Activated naive CD4-positive, alpha-beta T cell treated with Interleukin-2 at 50 U/mL for 16 hours (primary cell): ENCODE measurements at regions not wholly inside any gene's neighbourhood (a gene's known extent, or its start where the extent isn't known, plus 50 kb on each side); places are given as distances from the start of the nearest gene placed in this dataset.
"Not testable (repeated sequence)": the region's sequence is repeated elsewhere in the genome, so short reads cannot be mapped to it uniquely, and the experiment has no call there.

Experiments used
- DNase-seq: peaks from one replicate; pipeline ENCODE4 v3.0.0-alpha.2; 2020

DNA sequence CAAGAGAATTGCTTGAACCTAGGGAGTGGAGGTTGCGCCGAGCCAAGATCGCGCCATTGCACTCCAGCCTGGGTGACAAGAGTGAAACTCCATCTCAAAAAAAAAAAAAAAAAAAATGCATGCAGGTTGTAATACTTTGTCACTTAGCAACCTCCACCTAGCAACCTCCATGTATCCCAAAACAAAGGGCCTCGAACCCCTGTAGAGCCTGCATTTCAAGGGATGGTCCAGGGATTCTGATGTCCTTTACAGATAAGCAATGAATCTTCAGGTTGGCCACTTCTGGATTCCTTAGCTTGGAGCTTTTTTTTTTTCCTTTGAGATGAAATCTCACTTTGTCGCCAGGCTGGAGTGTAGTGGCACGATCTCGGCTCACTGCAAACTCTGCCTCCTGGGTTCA, 1211.0 kb downstream of the TYW1 start:
- no peak for DNase-seq

DNA sequence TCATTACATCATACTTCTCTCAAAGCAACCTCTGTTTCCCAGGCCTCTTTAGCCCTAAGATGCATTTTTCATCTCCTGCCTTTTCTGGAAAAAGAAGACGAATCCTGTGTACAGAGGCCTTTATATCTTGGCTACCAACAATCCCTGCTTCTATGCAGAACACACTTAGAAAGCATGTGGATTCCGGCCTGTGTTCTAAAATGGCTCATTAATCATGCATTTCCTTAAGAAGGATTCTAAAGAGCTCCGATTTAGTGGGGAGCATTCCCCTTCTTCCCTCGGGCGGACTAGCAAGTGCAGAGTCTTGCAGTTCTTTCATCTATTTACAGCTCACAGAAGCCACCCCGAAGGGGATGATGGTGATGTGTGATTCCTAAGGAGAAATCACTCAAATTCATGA, 1212.9 kb downstream of the TYW1 start:
- no peak for DNase-seq

DNA sequence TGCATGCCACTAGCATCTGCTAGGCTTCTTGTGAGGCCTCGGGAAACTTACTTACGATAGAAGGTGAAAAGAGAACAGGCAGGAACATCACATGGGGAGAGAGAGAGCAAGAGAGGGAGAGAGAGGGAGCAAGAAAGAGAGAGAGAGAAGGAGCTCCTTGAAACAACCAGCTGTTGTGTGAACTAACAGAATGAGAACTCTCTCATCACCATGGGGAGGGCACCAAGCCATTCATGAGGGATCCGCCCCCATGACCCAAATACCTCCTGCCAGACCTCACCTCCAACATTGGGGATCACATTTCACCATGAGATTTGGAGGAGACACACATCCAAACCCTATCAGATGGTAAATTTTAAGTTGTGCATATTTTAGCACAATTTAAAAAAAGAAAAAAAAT, 1217.2 kb downstream of the TYW1 start:
- DNase-seq = no peak

DNA sequence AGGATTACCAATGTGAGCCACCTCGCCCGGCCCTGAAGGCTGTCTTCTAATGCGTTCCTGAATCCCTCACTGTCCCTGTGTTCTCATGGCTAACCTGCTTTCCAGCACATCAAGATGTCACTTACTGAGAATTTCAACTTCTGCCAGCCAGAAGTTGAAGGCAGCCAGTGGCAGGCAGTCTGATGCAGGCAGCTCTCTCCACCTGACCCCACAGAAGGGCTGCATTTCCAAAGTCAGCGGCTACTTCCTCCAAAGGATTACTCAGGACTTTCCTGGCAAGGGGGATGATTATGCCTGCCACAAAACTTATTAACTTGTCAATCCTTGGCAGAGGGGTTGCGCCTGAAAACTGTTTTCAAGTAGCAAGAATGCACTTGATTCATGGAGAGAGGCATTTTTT, 1219.4 kb downstream of the TYW1 start:
- no peak for DNase-seq

DNA sequence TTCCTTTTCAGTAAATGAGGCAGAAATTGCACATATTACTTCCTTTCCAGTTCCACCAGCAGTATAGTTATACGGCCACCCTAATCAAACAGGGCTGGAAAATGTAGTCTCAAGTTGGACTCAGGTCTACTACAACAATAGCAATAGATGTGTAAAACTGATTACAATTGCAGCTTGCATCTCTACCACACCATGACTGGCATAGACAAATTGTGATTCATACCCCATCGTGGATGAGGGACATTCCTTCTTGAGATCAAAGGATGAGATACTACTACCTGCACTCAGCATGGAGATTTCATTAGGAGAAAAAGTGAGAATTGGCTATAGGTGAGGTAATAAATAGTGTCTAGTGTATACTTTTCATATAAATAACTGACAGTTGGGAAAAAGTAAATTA, 1220.8 kb downstream of the TYW1 start:
- DNase-seq = no peak

DNA sequence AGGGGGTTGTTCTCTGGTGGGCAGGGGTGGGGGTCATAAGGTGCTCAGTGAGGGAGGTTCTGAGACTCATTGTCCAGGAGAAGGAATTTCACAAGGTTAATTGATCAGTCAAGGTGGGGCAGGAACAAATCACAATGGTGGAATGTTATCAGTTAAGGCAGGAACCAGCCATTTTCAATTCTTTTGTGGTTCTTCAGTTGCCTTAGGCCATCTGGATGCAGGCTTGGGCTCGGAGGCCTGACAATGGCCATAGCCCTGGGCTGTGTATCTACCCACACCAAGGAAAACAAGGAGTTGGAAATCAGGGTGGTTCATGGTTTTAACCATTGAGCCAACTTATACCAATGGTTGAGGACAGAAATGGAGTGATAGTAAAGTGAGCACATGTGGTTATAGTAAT, 1221.8 kb downstream of the TYW1 start:
- no peak for DNase-seq

DNA sequence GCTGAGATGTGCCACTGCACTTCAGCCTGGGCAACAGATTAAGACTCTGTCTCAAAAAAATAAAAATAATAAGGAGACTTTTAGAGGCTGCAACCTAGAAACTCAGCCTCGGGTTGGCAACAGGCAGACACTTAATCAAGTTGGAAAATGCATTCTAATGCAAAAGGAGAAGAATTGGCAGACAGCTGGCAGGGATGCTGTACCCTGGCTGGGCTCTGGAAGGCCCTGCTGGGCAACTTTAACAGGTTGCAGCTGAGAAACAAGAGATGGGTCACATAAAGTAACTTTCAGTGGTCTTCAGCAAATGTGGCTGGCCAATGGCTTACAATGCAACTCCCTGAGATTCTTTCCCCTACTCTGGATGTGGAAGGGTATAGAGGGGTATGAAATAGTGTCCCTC, 1225.7 kb downstream of the TYW1 start:
- DNase-seq = no peak

DNA sequence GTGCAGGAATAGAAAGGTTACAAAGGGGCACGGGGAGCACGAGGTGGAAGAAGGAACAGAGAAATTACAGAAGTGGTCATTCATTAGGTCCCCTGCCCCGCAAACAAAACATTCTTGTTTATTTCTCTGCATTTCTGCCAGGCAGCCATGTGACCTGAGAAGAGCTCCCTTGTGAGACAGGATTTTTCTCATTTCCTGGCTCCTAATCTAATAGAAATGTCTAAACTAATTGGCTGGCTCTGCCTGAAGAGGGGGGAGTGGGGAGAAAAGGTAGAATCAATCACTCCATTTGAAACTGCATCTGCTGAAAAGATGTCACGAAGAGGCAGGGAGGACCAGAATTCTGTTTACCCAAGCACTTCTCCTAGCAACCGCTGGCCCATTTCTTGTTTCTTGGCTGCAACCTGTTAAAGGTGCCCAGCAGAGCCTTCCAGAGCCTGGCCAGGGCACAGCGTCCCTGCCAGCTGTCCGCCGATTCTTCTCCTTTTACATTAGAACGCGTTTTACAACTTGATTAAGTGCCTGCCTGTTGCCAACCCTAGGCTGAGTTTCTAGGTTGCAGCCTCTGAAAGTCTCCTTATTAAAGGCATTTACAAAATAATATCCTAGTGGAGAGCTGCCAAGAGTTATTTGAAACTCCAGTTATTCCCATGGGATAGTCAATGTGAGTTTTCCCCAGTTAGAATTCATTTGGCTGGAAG, 1227.6 kb downstream of the TYW1 start:
- DNase-seq = no peak

DNA sequence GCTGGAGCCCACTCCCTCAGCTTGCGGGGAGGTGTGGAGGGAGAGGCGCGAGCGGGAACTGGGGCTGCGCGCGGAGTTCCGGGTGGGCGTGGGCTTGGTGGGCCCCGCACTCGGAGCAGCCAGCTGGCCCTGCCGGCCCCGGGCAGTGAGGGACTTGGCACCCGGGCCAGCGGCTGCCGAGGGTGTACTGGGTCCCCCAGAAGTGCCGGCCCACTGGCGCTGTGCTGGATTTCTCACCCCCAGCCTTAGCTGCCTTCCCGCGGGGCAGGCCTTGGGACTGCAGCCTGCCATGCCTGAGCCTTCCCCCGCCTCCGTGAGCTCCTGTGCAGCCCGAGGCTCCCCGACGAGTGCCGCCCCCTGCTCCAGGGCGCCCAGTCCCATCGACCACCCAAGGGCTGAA, 1234.4 kb downstream of the TYW1 start:
- not testable (repeated sequence) for DNase-seq

DNA sequence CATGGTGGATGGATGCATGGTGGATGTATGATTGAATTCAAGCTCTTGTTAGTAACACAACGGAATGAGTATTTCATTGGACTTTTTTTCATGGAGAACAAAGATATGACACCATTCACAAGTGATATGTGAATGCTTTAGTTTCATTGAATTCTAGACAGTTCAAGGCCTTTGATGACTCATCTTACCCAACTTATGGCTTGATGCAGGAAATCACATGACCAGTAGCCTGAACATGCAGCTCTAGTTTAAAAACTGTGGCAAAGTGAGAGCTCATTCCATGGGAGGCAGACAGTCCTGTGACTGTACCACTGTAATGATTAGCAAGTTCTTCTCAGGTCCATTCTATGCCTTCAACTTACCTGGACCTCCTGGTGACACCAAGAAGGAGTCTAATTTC, 1239.3 kb downstream of the TYW1 start:
- DNase-seq = no peak

DNA sequence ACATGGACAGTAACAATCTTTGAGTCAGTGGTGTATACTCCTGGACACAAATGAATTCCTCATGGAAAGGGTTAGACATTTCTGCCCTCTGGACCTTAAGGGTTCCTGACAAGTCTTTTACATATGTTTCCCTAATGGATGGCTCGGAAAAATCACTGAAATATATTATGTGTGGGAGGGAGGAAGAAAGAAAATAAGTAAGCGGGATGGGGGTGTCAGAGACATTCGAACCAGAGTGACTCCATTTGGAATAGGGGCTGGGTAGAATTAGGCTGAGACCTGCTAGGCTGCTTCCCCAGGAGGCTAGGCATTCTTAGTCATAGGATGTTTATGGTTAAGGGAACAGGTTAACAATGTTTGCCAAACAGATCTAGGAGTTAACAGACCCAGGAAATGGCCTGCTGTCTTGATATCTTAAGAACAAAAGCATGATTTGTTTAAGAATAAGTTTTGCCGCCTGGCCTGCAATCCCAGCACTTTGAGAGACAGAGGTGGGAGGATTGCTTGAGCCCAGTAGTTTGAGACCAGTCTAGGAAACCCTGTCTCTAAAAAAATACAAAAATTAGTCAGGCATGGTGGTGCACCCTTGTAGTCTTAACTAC, 1241.7 kb downstream of the TYW1 start:
- DNase-seq = no peak

DNA sequence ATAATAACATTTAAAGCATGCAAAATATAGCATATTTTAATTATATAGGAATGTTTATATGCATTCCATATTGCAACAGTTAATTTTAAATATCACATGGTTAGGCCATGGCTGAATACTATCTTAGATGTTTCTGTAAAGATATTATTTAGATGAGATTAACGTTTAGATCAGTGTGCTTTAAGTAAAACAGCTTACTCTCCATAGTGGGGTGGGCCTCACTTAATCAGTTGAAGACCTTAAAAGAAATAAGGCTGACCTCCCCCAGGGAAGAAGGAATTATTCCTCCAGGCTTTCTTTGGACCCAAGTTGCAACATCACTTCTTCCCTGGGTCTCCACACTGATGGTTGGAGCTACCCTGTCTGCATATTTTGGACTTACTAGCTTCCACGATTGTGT, 1246.5 kb downstream of the TYW1 start:
- no peak for DNase-seq

DNA sequence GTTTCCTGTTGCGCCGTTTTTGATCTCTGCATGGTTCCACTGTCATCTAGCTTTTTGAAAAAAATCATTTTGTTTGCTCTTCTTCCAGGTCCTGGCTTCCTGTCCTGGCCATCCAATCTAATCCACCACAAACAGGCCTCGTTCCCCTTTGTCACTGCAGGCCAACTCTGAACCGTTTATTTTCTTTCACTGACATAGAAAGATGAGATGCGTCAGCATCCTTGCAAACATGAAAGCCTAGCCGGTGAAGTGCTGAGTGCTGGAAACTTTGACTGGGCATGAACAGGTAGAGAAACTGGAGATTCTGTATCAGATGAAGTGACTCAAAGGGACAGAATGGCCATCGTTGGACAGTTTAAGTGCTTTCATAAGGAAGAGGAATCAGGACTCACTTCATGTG, 1247.8 kb downstream of the TYW1 start:
- no peak for DNase-seq

DNA sequence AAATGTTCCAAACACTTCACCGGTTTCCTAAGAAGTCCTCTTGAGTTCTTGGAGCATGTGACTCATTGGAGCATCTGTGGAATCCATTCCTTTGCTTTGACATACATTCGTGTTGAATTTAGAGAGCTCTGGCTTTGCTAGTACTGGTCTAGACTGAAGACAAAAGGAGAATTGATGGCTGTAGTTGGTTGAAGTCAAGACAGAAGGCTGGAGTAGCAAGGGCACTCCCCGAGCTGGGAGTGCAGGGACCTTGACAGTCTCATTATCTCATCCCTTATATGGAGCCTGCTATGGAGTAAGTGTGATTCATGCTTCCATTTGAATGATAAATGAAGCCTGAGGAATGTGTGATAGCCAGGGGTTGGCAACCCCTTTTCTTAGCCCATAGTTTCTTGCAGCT, 1249.1 kb downstream of the TYW1 start:
- no peak for DNase-seq

DNA sequence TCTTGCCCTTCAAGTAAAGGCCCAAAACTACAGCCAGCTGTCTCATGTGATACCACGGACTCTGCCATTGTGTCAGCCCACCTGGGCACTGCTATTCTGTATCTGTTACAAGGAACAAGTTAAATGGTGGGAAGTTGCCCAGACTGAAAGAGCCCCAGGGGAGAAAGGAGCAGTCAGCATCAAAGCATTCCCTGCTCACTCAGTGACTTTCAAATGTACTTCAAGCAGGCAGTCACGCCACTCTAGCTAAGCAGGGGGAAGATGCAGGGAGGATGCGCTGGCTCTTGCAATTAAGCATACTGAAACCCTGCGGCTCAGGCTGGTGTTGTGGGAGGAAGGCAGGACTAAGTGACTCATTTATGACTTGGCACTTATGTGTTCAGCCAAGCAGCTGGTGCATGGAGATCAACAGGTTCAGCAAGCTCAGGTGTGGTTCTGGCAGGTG, 1249.6 kb downstream of the TYW1 start:
- DNase-seq = no peak

DNA sequence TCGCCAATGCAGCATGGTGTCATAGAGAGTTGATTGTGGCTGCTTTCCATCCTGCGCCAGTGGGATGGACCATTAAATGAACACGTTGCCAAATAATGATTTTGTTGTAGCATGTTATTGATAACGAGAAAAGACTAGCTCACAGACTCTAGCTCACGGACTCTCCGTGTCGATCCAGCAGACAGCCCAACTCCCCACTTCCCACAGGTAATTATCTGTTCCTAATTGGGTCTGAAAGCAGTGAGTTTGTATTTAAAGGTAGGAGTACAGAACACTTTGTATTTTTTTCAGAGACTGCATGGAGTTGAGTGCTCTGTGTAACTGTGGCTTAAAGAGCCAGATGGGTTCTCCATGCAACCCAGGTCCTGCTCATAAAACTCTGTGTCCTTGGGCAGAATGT, 1250.5 kb downstream of the TYW1 start:
- DNase-seq = no peak

DNA sequence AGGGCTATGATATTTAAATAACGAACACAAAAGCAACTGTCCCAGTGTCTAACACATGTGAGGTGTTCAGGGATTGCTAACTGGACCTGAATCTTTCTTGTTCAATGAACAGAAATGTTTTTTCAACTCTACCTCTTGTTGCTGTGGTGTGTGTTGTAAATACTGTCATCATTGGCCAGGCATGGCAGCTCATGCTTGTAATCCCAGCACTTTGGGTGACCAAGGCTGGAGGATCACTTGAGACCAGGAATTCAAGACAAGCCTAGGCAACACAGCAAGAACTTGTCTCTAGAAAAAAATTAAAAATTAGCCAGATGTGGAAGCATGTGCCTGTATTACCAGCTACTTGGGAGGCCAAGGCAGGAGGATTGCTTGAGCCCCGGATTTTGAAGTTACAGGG, 1250.9 kb downstream of the TYW1 start:
- DNase-seq = no peak

DNA sequence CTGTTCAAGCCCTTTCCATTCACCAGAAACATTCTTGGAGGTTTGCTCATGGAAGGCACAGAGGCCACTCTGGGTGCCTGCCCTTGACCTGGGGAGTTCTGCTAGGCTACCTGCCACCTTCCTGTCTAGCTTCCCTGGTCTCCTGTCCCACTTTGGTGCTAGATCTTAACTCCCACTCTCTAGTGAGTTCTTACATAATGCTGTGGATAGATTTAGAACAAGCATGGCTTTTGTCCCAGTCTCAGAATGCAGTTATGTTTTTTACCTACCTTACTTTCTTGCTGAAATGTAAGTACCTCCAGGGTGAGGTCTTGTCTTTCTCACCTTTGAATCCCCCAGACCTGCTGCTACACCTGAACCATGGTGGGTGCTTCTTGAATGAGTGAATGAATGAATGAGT, 1252.3 kb downstream of the TYW1 start:
- no peak for DNase-seq

DNA sequence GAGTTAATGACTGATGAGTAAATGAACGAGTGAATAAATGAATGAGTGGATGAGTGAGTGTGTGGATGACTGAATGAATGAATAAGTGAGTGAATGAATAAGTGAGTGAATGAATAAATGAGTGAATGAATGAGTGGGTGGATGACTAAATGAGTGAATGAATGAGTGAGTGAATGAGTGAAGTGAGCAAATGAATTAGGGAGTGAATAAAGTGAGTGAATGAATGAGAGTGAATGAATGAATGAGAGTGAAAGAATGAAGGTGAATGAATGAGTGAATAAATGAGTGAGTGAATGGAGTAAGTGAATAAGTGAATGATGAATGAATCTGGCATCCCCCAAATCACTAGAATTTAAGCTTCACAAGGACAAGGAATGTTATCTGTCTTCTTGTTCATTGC, 1253.0 kb downstream of the TYW1 start:
- no peak for DNase-seq

DNA sequence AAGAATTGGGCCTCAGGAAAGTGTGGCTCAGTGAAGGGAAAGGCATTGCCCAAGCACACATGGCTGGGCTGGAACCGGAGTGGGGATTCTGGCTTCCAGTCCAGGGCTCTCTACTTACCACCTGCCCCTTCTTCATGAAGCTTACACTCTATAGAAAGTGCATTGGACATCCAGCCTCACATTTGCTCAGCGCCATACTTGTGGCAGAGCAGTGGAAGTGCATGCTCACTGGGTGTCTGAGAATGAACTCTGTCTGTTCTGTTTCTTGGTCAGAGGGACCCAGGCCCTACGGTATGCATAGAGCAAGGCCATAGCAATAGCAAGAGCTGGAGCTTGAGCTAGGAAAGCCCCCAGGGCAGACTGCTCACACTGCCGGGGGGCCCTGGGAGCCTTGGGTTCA, 1253.5 kb downstream of the TYW1 start:
- no peak for DNase-seq

DNA sequence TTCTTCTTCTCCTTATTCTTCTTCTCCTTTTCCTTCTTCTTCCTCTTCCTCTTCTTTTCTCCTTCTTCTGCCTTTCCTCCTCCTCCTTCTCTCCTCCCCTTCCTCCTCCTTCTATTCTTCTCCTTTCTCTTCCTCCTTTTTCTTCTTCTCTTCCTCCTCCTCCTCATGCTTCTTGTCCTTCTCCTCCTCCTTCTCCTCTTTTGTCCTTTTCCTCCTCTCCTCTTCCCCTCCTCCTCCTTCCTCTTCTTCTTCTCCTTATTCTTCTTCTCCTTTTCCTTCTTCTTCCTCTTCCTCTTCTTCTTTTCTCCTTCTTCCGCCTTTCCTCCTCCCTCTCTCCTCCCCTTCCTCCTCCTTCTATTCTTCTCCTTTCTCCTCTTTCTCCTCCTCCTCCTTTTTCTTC, 1258.2 kb downstream of the TYW1 start:
- DNase-seq = not testable (repeated sequence)

DNA sequence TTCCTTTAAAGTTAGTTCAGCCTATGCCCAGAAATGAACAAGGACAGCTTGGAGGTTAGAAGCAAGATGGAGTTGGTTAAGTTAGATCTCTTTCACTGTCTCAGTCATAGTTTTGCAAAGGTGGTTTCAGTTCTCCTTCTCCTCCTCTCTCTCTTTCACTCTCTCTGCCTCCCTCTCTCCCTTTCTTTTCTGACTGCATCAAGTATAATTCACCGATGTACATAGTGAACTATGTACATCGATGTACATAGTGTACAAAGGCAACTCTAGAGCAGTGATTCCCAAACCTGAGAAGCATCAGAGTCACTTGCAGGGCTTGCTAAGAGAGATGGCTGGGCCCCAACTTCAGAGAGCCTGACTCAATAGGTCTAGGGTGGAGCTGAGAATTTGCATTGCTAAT, 1259.7 kb downstream of the TYW1 start:
- DNase-seq = no peak

DNA sequence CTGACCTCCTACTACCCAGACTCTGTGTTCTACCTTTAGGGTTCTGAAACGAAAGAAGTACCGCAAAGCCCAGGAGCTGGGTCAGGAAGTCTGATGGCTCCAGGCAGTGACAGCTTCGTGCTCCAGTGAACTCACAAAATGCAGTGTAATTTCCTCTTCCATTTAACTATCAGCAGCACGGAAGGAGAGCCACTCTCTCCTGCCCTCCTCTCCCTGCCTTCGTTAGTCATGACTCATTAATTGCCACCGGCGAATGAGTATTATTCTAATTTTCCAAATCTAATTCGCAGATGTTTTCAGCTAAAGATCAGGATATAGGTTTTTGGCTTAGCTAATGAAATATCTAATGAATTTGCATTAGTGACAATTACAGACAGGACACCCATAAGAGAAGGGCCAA, 1262.0 kb downstream of the TYW1 start:
- DNase-seq = no peak

DNA sequence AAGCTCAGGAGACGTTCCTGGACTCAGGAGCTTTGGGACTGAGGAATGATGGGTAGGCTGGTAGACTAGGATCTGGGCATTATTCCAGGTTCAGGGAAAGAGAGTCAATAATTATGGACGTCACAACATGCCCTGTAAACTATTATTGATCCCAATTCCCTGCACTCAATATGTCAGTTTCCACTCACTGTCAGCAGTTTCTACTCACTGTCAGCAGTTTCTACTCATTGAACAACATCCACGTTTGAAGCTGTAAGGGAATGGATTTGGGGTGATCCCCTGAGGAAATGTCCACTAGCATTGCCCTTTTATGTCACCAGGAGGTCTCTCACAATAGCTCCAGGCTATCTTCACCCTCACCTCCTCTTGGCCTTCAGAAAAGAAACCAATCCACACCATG, 1268.6 kb downstream of the TYW1 start:
- DNase-seq = no peak

DNA sequence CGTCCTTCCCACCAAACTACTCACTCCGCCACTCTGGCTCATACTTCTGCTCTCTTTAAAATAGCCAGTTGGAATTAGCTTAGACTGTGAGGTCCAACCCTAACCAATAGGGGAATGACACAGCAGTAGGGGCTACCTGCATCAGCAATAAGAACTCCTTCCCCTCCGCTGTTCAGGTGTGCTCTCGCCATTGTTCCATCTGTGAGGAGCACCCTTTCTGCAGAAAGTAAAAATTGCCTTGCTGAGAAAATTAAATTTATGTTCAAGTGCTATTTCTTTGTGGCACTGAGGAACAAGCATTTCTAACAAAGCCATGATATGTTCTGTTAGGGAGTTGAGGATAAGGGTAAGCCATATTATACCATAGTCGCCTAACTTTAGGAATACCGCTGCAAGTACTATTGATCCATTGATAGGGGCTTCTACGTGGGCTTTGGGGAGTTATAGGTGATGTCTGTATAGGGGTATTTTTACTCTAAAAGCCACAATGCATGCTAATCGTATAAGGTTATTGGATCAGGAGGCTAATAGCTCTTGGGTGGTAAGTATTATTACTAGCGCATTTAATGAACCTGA, 1269.5 kb downstream of the TYW1 start:
- DNase-seq = no peak
